ENCODE measurements at regions not wholly inside any gene's neighbourhood (a gene's known extent, or its start where the extent isn't known, plus 50 kb on each side); places are given as distances from the start of the nearest gene placed in this dataset.

DNA sequence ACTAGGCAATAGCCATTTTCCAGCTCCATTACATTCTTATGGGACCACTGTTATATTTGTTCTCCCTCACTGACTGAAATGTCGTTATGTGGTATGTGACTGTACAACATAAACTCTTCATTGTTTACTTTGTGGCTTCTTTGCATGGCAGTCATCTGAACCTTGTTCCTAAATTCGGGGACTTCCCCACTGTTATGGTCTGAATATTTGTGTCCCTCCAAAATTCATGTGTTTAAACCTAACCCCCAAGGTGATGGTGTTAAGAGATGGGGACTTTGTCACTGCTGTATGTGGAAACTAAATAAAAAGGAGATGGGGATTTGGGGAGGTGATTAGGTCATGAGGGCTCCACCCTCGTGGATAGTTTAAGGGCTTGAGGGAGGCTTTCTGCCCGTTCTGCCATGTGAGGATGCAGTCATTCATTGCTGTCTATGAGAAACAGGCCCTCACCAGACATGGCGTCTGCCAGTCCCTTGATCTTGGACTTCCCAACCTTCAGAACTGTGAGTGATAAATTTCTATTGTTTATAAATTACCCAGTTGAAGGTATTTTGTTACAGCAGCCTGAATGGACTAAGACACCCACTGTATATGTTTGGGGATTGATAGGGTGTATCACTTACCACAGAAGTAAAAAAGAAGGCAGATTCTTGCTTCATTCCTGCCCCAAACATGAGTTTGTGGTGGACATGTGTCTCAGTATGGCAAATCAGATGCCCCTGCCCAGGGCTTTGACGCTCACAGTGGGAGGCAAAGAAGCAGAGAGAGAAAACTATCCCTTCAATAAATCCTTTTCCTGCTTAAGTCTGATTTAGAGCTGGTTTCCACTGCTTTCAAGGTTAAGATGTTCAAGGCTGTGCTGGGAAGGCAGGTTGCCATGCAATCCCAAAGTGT, 138.0 kb upstream of the UBE2E1 start:
- no peak for TF ChIP-seq CTCF (IDR thresholded peaks at IDR 0.05; ENCODE audit: insufficient read depth, low read length)
- no peak for TF ChIP-seq SPI1 (IDR thresholded peaks at IDR 0.05; ENCODE audit: borderline replicate concordance, low read depth)
